Vagina (tissue), 2 donors: ENCODE measurements at regions not wholly inside any gene's neighbourhood (a gene's known extent, or its start where the extent isn't known, plus 50 kb on each side); places are given as distances from the start of the nearest gene placed in this dataset.

Experiments used
- CTCF ChIP-seq, 3 experiments: fragments of 450-650 bp in 2 of 3; fragments of 200-600 bp in 1 of 3; sonication (generic) in 1 of 3; IDR thresholded peaks; one replicate each; pipeline ENCODE4 v1.5.1; 2017 to 2019; ENCODE audit warnings: antibody characterized with exemption in 3 of 3, mild to moderate bottlenecking in 2 of 3, moderate library complexity in 2 of 3
- POLR2A ChIP-seq, 2 donors: fragments of 450-650 bp; IDR thresholded peaks; one replicate each; pipeline ENCODE4 v1.6.1; 2017; ENCODE audit warnings: antibody characterized with exemption in 2 of 2, mild to moderate bottlenecking in 2 of 2, moderate library complexity in 2 of 2
- POLR2AphosphoS5 ChIP-seq, 2 donors: sonication (generic); formaldehyde crosslinking; IDR thresholded peaks; one replicate each; pipeline ENCODE4 v1.9.0; 2017; ENCODE audit warnings: antibody characterized with exemption in 2 of 2, mild to moderate bottlenecking in 2 of 2, low read depth in 1 of 2; ENCODE audit not compliant: insufficient read depth in 1 of 2

- TF ChIP-seq CTCF (IDR thresholded peaks at IDR 0.05) = no peak
- no peak for TF ChIP-seq POLR2AphosphoS5 (IDR thresholded peaks at IDR 0.05; ENCODE audit: insufficient read depth in 1 of 2, low read depth in 1 of 2)
- TF ChIP-seq POLR2A (IDR thresholded peaks at IDR 0.05) = no peak
These were observed 239.2 kb upstream of the HS6ST1 start for GRCh38 chr2:128557831-128558241.
